OCI-M1 (cell line): ENCODE measurements at regions not wholly inside any gene's neighbourhood (a gene's known extent, or its start where the extent isn't known, plus 50 kb on each side); places are given as distances from the start of the nearest gene placed in this dataset.
"Not testable (repeated sequence)": the region's sequence is repeated elsewhere in the genome, so short reads cannot be mapped to it uniquely, and the experiment has no call there.

Experiments
- DNase-seq: peaks from one replicate; lab custom pipeline; 2025; lab: John Stamatoyannopoulos, UW

GRCh38 chr18:27378431-27379095 lies 193.5 kb upstream of the CHST9 start:
- DNase-seq = peak; percentile 24

GRCh38 chr18:27377251-27377650 lies 192.1 kb upstream of the CHST9 start:
- no peak for DNase-seq

- no peak for DNase-seq
Measured at GRCh38 chr18:27372386-27372785, 187.3 kb upstream of the CHST9 start.

GRCh38 chr18:27366665-27367064 lies 181.6 kb upstream of the CHST9 start:
- no peak for DNase-seq

GRCh38 chr18:27366151-27366550 lies 181.0 kb upstream of the CHST9 start:
- no peak for DNase-seq

GRCh38 chr18:27363872-27364271 lies 178.8 kb upstream of the CHST9 start:
- DNase-seq = peak; percentile 67

GRCh38 chr18:27361477-27361876 lies 176.4 kb upstream of the CHST9 start:
- no peak for DNase-seq

- DNase-seq = no peak
Measured at GRCh38 chr18:27355308-27355707, 170.2 kb upstream of the CHST9 start.

GRCh38 chr18:27353273-27353672 lies 168.2 kb upstream of the CHST9 start:
- no peak for DNase-seq

GRCh38 chr18:27349284-27349882 lies 164.3 kb upstream of the CHST9 start:
- no peak for DNase-seq

GRCh38 chr18:27331606-27332005 lies 146.5 kb upstream of the CHST9 start:
- no peak for DNase-seq

- DNase-seq = no peak
Measured at GRCh38 chr18:27314996-27315395, 129.9 kb upstream of the CHST9 start.

- no peak for DNase-seq
Measured at GRCh38 chr18:27313678-27314077, 128.6 kb upstream of the CHST9 start.

- no peak for DNase-seq
Measured at GRCh38 chr18:27312853-27313252, 127.7 kb upstream of the CHST9 start.

- DNase-seq = no peak
Measured at GRCh38 chr18:27312153-27312552, 127.0 kb upstream of the CHST9 start.

- DNase-seq = no peak
Measured at GRCh38 chr18:27311114-27311513, 126.0 kb upstream of the CHST9 start.

- DNase-seq = no peak
Measured at GRCh38 chr18:27301615-27302378, 116.7 kb upstream of the CHST9 start.

- peak; percentile 53 for DNase-seq
Measured at GRCh38 chr18:27298214-27298804, 113.2 kb upstream of the CHST9 start.

GRCh38 chr18:27285973-27286562 lies 101.0 kb upstream of the CHST9 start:
- DNase-seq = not testable (repeated sequence)

GRCh38 chr18:27278131-27278530 lies 93.0 kb upstream of the CHST9 start:
- DNase-seq = no peak

GRCh38 chr18:27277554-27277953 lies 92.4 kb upstream of the CHST9 start:
- DNase-seq = no peak

- DNase-seq = no peak
Measured at GRCh38 chr18:27276886-27277285, 91.8 kb upstream of the CHST9 start.
